ENCODE measurements at regions not wholly inside any gene's neighbourhood (a gene's known extent, or its start where the extent isn't known, plus 50 kb on each side); places are given as distances from the start of the nearest gene placed in this dataset.

GRCh38 chr5:21694567-21694966 is 1158.6 kb downstream of the CDH12 start:
- no peak for DNase-seq (ENCODE audit: low spot score)

GRCh38 chr5:21693591-21693990 is 1159.6 kb downstream of the CDH12 start:
- no peak for DNase-seq (ENCODE audit: low spot score)

- no peak for DNase-seq (ENCODE audit: low spot score)
Observed at GRCh38 chr5:21689587-21689986, 1163.6 kb downstream of the CDH12 start.

GRCh38 chr5:21688655-21689054 is 1164.5 kb downstream of the CDH12 start:
- peak; percentile 74 for DNase-seq (ENCODE audit: low spot score)

GRCh38 chr5:21687621-21688020 is 1165.5 kb downstream of the CDH12 start:
- no peak for DNase-seq (ENCODE audit: low spot score)

GRCh38 chr5:21686706-21687105 is 1166.4 kb downstream of the CDH12 start:
- DNase-seq (ENCODE audit: low spot score), result no peak

GRCh38 chr5:21685522-21685921 is 1167.6 kb downstream of the CDH12 start:
- no peak for DNase-seq (ENCODE audit: low spot score)

- no peak for DNase-seq (ENCODE audit: low spot score)
Observed at GRCh38 chr5:21684992-21685391, 1168.2 kb downstream of the CDH12 start.

- DNase-seq (ENCODE audit: low spot score), result no peak
Observed at GRCh38 chr5:21681911-21682310, 1171.2 kb downstream of the CDH12 start.

- DNase-seq (ENCODE audit: low spot score), result no peak
Observed at GRCh38 chr5:21680641-21681040, 1172.5 kb downstream of the CDH12 start.

- peak; percentile 75 for DNase-seq (ENCODE audit: low spot score)
Observed at GRCh38 chr5:21680196-21680595, 1172.9 kb downstream of the CDH12 start.

- DNase-seq (ENCODE audit: low spot score), result no peak
Observed at GRCh38 chr5:21678526-21678925, 1174.6 kb downstream of the CDH12 start.

GRCh38 chr5:21672911-21673310 is 1180.2 kb downstream of the CDH12 start:
- no peak for DNase-seq (ENCODE audit: low spot score)

- DNase-seq (ENCODE audit: low spot score), result no peak
Observed at GRCh38 chr5:21672360-21672759, 1180.8 kb downstream of the CDH12 start.

- DNase-seq (ENCODE audit: low spot score), result no peak
Observed at GRCh38 chr5:21665524-21665923, 1187.6 kb downstream of the CDH12 start.

GRCh38 chr5:21663082-21663481 is 1190.1 kb downstream of the CDH12 start:
- no peak for DNase-seq (ENCODE audit: low spot score)

- DNase-seq (ENCODE audit: low spot score), result no peak
Observed at GRCh38 chr5:21661184-21661583, 1192.0 kb downstream of the CDH12 start.

GRCh38 chr5:21654556-21654955 is 1198.6 kb downstream of the CDH12 start:
- DNase-seq (ENCODE audit: low spot score), result no peak

- DNase-seq (ENCODE audit: low spot score), result no peak
Observed at GRCh38 chr5:21649969-21650368, 1203.2 kb downstream of the CDH12 start.

- no peak for DNase-seq (ENCODE audit: low spot score)
Observed at GRCh38 chr5:21646469-21646868, 1206.7 kb downstream of the CDH12 start.

- DNase-seq (ENCODE audit: low spot score), result no peak
Observed at GRCh38 chr5:21644032-21644431, 1209.1 kb downstream of the CDH12 start.

- no peak for DNase-seq (ENCODE audit: low spot score)
Observed at GRCh38 chr5:21642312-21642711, 1210.8 kb downstream of the CDH12 start.

GRCh38 chr5:21623831-21624230 is 1229.3 kb downstream of the CDH12 start:
- DNase-seq (ENCODE audit: low spot score), result no peak

- DNase-seq (ENCODE audit: low spot score), result no peak
Observed at GRCh38 chr5:21615195-21615765, 1237.9 kb downstream of the CDH12 start.
